ENCODE measurements at regions not wholly inside any gene's neighbourhood (a gene's known extent, or its start where the extent isn't known, plus 50 kb on each side); places are given as distances from the start of the nearest gene placed in this dataset.

GRCh38 chr9:88746029-88746742 lies 211.2 kb downstream of the NXNL2 start:
- WGBS (ENCODE audit: insufficient coverage): 82% methylated on average over 4 of the region's 6 CpGs
- H3K4me3 Mint-ChIP-seq: no peak overlapping the region
- DNase-seq (no peak), ATAC-seq (replicated peaks in 1 of 4) (no peak)
- H3K4me1 ChIP-seq (ENCODE audit: control insufficient read depth in 1 of 2, extremely low read depth in 1 of 2, insufficient read depth in 2 of 2, low read length in 2 of 2): no peaks in the 10 kb centered on the region
- H3K36me3 Mint-ChIP-seq: no peaks in the 10 kb centered on the region
- peaks cover 13 to 17% of the 10 kb centered on the region in 2 donors for H3K27me3 Mint-ChIP-seq
- no peaks in the 10 kb centered on the region for H3K4me1 Mint-ChIP-seq
- no peaks in the 10 kb centered on the region for H3K9me3 ChIP-seq
- no peak overlapping the region for H3K27ac Mint-ChIP-seq
- no peaks in the 10 kb centered on the region for H3K36me3 ChIP-seq (ENCODE audit: control insufficient read depth in 2 of 2, extremely low read depth in 1 of 2, insufficient read depth in 1 of 2, low read length in 1 of 2)
- H3K9me3 Mint-ChIP-seq: no peaks in the 10 kb centered on the region
- H3K27ac ChIP-seq (ENCODE audit: low read length): no peak overlapping the region
- ChIA-PET CTCF (interaction anchor here in 1 of 2 donors (0.5 kb wide), 1 partner anchor 10 kb away, joined by 3 read pairs; no protein-coding TSS in a partner anchor), POLR2A (no interaction called here)
- peaks cover 0 to 16% of the 10 kb centered on the region in 2 experiments for H3K27me3 ChIP-seq (replicated peaks in 1 of 2; ENCODE audit: control insufficient read depth in 2 of 2, extremely low read depth in 1 of 2, insufficient read depth in 2 of 2, low read length in 1 of 2)
- no peak overlapping the region for H3K4me3 ChIP-seq (ENCODE audit: control insufficient read depth in 1 of 2, extremely low read depth in 1 of 2, low read length in 1 of 2)

GRCh38 chr9:88746743-88747398 lies 211.9 kb downstream of the NXNL2 start:
- no peaks in the 10 kb centered on the region for H3K9me3 ChIP-seq
- POLR2A ChIA-PET: no interaction called here
- DNase-seq: no peak
- CTCF ChIA-PET: no interaction called here
- H3K36me3 Mint-ChIP-seq: no peaks in the 10 kb centered on the region
- no peaks in the 10 kb centered on the region for H3K9me3 Mint-ChIP-seq
- H3K36me3 ChIP-seq (ENCODE audit: control insufficient read depth in 2 of 2, extremely low read depth in 1 of 2, insufficient read depth in 1 of 2, low read length in 1 of 2): no peaks in the 10 kb centered on the region
- H3K27ac Mint-ChIP-seq: no peak overlapping the region
- H3K27me3 ChIP-seq (replicated peaks in 1 of 2; ENCODE audit: control insufficient read depth in 2 of 2, extremely low read depth in 1 of 2, insufficient read depth in 2 of 2, low read length in 1 of 2): peaks cover 0 to 19% of the 10 kb centered on the region in 2 experiments
- no peak overlapping the region for H3K27ac ChIP-seq (ENCODE audit: low read length)
- ATAC-seq (replicated peaks in 1 of 4): no peak
- H3K4me1 Mint-ChIP-seq: no peaks in the 10 kb centered on the region
- 74% methylated on average over 9 of the region's 9 CpGs for WGBS (ENCODE audit: insufficient coverage)
- H3K27me3 Mint-ChIP-seq: peaks cover 13% of the 10 kb centered on the region in 2 donors
- no peaks in the 10 kb centered on the region for H3K4me1 ChIP-seq (ENCODE audit: control insufficient read depth in 1 of 2, extremely low read depth in 1 of 2, insufficient read depth in 2 of 2, low read length in 2 of 2)
- no peak overlapping the region for H3K4me3 Mint-ChIP-seq
- no peak overlapping the region for H3K4me3 ChIP-seq (ENCODE audit: control insufficient read depth in 1 of 2, extremely low read depth in 1 of 2, low read length in 1 of 2)

- Mint-ChIP-seq H3K4me3 (no peak overlapping the region), H3K9me3 (no peaks in the 10 kb centered on the region), H3K4me1 (no peaks in the 10 kb centered on the region), H3K27ac (no peak overlapping the region), H3K27me3 (peaks cover 8 to 17% of the 10 kb centered on the region in 2 donors), H3K36me3 (no peaks in the 10 kb centered on the region)
- Histone ChIP-seq H3K27me3 (replicated peaks in 1 of 2; ENCODE audit: control insufficient read depth in 2 of 2, extremely low read depth in 1 of 2, insufficient read depth in 2 of 2, low read length in 1 of 2) (peaks cover 0 to 15% of the 10 kb centered on the region in 2 experiments), H3K36me3 (ENCODE audit: control insufficient read depth in 2 of 2, extremely low read depth in 1 of 2, insufficient read depth in 1 of 2, low read length in 1 of 2) (no peaks in the 10 kb centered on the region), H3K9me3 (no peaks in the 10 kb centered on the region), H3K4me3 (ENCODE audit: control insufficient read depth in 1 of 2, extremely low read depth in 1 of 2, low read length in 1 of 2) (no peak overlapping the region), H3K4me1 (ENCODE audit: control insufficient read depth in 1 of 2, extremely low read depth in 1 of 2, insufficient read depth in 2 of 2, low read length in 2 of 2) (no peaks in the 10 kb centered on the region), H3K27ac (ENCODE audit: low read length) (no peak overlapping the region)
- ChIA-PET POLR2A (no interaction called here), CTCF (no interaction called here)
- DNase-seq (no peak), ATAC-seq (replicated peaks in 1 of 4) (no peak)
- 93% methylated on average over 2 of the region's 5 CpGs for WGBS (ENCODE audit: insufficient coverage)
Measured at GRCh38 chr9:88747768-88748167, 212.8 kb downstream of the NXNL2 start.

GRCh38 chr9:88748566-88749261 lies 213.7 kb downstream of the NXNL2 start:
- Histone ChIP-seq H3K4me1 (ENCODE audit: control insufficient read depth in 1 of 2, extremely low read depth in 1 of 2, insufficient read depth in 2 of 2, low read length in 2 of 2) (no peaks in the 10 kb centered on the region), H3K36me3 (ENCODE audit: control insufficient read depth in 2 of 2, extremely low read depth in 1 of 2, insufficient read depth in 1 of 2, low read length in 1 of 2) (no peaks in the 10 kb centered on the region), H3K27me3 (replicated peaks in 1 of 2; ENCODE audit: control insufficient read depth in 2 of 2, extremely low read depth in 1 of 2, insufficient read depth in 2 of 2, low read length in 1 of 2) (peaks cover 0 to 13% of the 10 kb centered on the region in 2 experiments), H3K27ac (ENCODE audit: low read length) (no peak overlapping the region), H3K4me3 (ENCODE audit: control insufficient read depth in 1 of 2, extremely low read depth in 1 of 2, low read length in 1 of 2) (no peak overlapping the region), H3K9me3 (no peaks in the 10 kb centered on the region)
- Mint-ChIP-seq H3K27me3 (peaks cover 6 to 17% of the 10 kb centered on the region in 2 donors), H3K9me3 (no peaks in the 10 kb centered on the region), H3K4me3 (no peak overlapping the region), H3K27ac (no peak overlapping the region), H3K36me3 (no peaks in the 10 kb centered on the region), H3K4me1 (no peaks in the 10 kb centered on the region)
- ChIA-PET CTCF (no interaction called here), POLR2A (no interaction called here)
- 76% methylated on average over 3 of the region's 5 CpGs for WGBS (ENCODE audit: insufficient coverage)
- no peak for DNase-seq
- ATAC-seq (replicated peaks in 1 of 4): no peak

GRCh38 chr9:88749420-88749819 lies 214.4 kb downstream of the NXNL2 start:
- no peak overlapping the region for H3K27ac Mint-ChIP-seq
- ChIA-PET POLR2A (no interaction called here), CTCF (no interaction called here)
- peaks cover 6 to 12% of the 10 kb centered on the region in 2 donors for H3K27me3 Mint-ChIP-seq
- H3K9me3 Mint-ChIP-seq: no peaks in the 10 kb centered on the region
- H3K4me1 Mint-ChIP-seq: no peaks in the 10 kb centered on the region
- WGBS (ENCODE audit: insufficient coverage): 63% methylated on average over 1 of the region's 2 CpGs
- Histone ChIP-seq H3K36me3 (ENCODE audit: control insufficient read depth in 2 of 2, extremely low read depth in 1 of 2, insufficient read depth in 1 of 2, low read length in 1 of 2) (no peaks in the 10 kb centered on the region), H3K27ac (ENCODE audit: low read length) (no peak overlapping the region), H3K4me3 (ENCODE audit: control insufficient read depth in 1 of 2, extremely low read depth in 1 of 2, low read length in 1 of 2) (no peak overlapping the region), H3K9me3 (no peaks in the 10 kb centered on the region), H3K4me1 (ENCODE audit: control insufficient read depth in 1 of 2, extremely low read depth in 1 of 2, insufficient read depth in 2 of 2, low read length in 2 of 2) (no peaks in the 10 kb centered on the region), H3K27me3 (replicated peaks in 1 of 2; ENCODE audit: control insufficient read depth in 2 of 2, extremely low read depth in 1 of 2, insufficient read depth in 2 of 2, low read length in 1 of 2) (peaks cover 0 to 13% of the 10 kb centered on the region in 2 experiments)
- ATAC-seq (replicated peaks in 1 of 4) (no peak), DNase-seq (no peak)
- H3K4me3 Mint-ChIP-seq: no peak overlapping the region
- no peaks in the 10 kb centered on the region for H3K36me3 Mint-ChIP-seq

GRCh38 chr9:88750832-88751360 lies 215.9 kb downstream of the NXNL2 start:
- no peaks in the 10 kb centered on the region for H3K36me3 Mint-ChIP-seq
- Histone ChIP-seq H3K9me3 (no peaks in the 10 kb centered on the region), H3K27ac (ENCODE audit: low read length) (no peak overlapping the region), H3K36me3 (ENCODE audit: control insufficient read depth in 2 of 2, extremely low read depth in 1 of 2, insufficient read depth in 1 of 2, low read length in 1 of 2) (no peaks in the 10 kb centered on the region), H3K4me3 (ENCODE audit: control insufficient read depth in 1 of 2, extremely low read depth in 1 of 2, low read length in 1 of 2) (no peak overlapping the region), H3K4me1 (ENCODE audit: control insufficient read depth in 1 of 2, extremely low read depth in 1 of 2, insufficient read depth in 2 of 2, low read length in 2 of 2) (no peaks in the 10 kb centered on the region), H3K27me3 (replicated peaks in 1 of 2; ENCODE audit: control insufficient read depth in 2 of 2, extremely low read depth in 1 of 2, insufficient read depth in 2 of 2, low read length in 1 of 2) (peaks cover 0 to 13% of the 10 kb centered on the region in 2 experiments)
- no peak overlapping the region for H3K4me3 Mint-ChIP-seq
- H3K27ac Mint-ChIP-seq: no peak overlapping the region
- H3K4me1 Mint-ChIP-seq: no peaks in the 10 kb centered on the region
- ATAC-seq (replicated peaks in 1 of 4) (no peak), DNase-seq (no peak)
- CTCF ChIA-PET: interaction anchor here in 1 of 2 donors (0.7 kb wide), 1 partner anchor 17 kb away, joined by 5 read pairs; no protein-coding TSS in a partner anchor
- 60% methylated on average over 1 of the region's 3 CpGs for WGBS (ENCODE audit: insufficient coverage)
- H3K9me3 Mint-ChIP-seq: no peaks in the 10 kb centered on the region
- POLR2A ChIA-PET: no interaction called here
- H3K27me3 Mint-ChIP-seq: peaks cover 7 to 9% of the 10 kb centered on the region in 2 donors

All from T-cell (primary cell).